CD4-positive, CD25-positive, alpha-beta regulatory T cell (primary cell): ENCODE measurements at regions not wholly inside any gene's neighbourhood (a gene's known extent, or its start where the extent isn't known, plus 50 kb on each side); places are given as distances from the start of the nearest gene placed in this dataset.
"Not testable (repeated sequence)": the region's sequence is repeated elsewhere in the genome, so short reads cannot be mapped to it uniquely, and the experiment has no call there.

Source experiments
- ATAC-seq, 2 donors: fragments of 150-1000 bp; cut with Tn5 transposase; one replicate each; pipeline ENCODE4 v1.10.0; 2021; ENCODE audit warnings: low read depth in 2 of 2, moderate number of reproducible peaks in 2 of 2, moderate library complexity in 1 of 2
- DNase-seq, 3 donors: peaks; one replicate each; pipeline versions ENCODE4 v3.0.0 to v3.0.0-alpha.2; 2012 to 2022; ENCODE audit warnings: mixed read lengths in 1 of 3
- H3K27ac ChIP-seq: one replicate; pipeline ENCODE4 v1.7.0; 2013; ENCODE audit warnings: mild to moderate bottlenecking, low read length; ENCODE audit not compliant: insufficient read depth, poor library complexity, severe bottlenecking
- H3K27me3 ChIP-seq: one replicate; pipeline ENCODE4 v1.7.0; 2013; ENCODE audit warnings: low read length; ENCODE audit not compliant: control insufficient read depth, insufficient read depth
- H3K36me3 ChIP-seq: one replicate; pipeline ENCODE4 v1.7.0; 2013; ENCODE audit warnings: mild to moderate bottlenecking, low read length, moderate library complexity; ENCODE audit not compliant: control insufficient read depth, insufficient read depth
- H3K4me1 ChIP-seq: 2 replicates; pipeline ENCODE4 v1.7.0; 2013; ENCODE audit warnings: mild to moderate bottlenecking, low read length; ENCODE audit not compliant: insufficient read depth, control insufficient read depth, poor library complexity, severe bottlenecking
- H3K4me3 ChIP-seq: one replicate; pipeline ENCODE4 v1.7.0; 2013; ENCODE audit warnings: low read depth, mild to moderate bottlenecking, low read length, moderate library complexity
- H3K9me3 ChIP-seq, 2 experiments: 1 replicate in 1 of 2; 2 replicates in 1 of 2; pipeline ENCODE4 v1.7.0; 2013; ENCODE audit warnings: low read length in 2 of 2, mild to moderate bottlenecking in 1 of 2, moderate library complexity in 1 of 2; ENCODE audit not compliant: control insufficient read depth in 2 of 2
- H3K27ac Mint-ChIP-seq, 3 donors: one replicate each; pipeline ENCODE4 v1.8.0; 2020 to 2022; ENCODE audit warnings: mild to moderate bottlenecking in 3 of 3, mixed read lengths in 3 of 3, moderate library complexity in 2 of 3
- H3K27me3 Mint-ChIP-seq: one replicate; pipeline ENCODE4 v1.8.0; 2022; ENCODE audit warnings: mild to moderate bottlenecking, mixed read lengths
- H3K36me3 Mint-ChIP-seq: one replicate; pipeline ENCODE4 v1.8.0; 2020; ENCODE audit warnings: mixed read lengths
- H3K4me1 Mint-ChIP-seq, 4 donors: one replicate each; pipeline ENCODE4 v1.8.0; 2020 to 2022; ENCODE audit warnings: mixed read lengths in 4 of 4, mild to moderate bottlenecking in 1 of 4
- H3K4me3 Mint-ChIP-seq, 4 donors: one replicate each; pipeline ENCODE4 v1.8.0; 2020 to 2022; ENCODE audit warnings: mild to moderate bottlenecking in 4 of 4, mixed read lengths in 4 of 4, moderate library complexity in 3 of 4
- H3K9me3 Mint-ChIP-seq, 7 donors: one replicate each; pipeline ENCODE4 v1.8.0; 2020 to 2022; ENCODE audit warnings: mixed read lengths in 7 of 7, mild to moderate bottlenecking in 3 of 7, moderate library complexity in 2 of 7

- ATAC-seq (no peak), DNase-seq (no peak)
- H3K4me1 ChIP-seq: no peaks in the 10 kb centered on the region
- Mint-ChIP-seq H3K4me1 (peaks cover 0 to 5% (median 2%) of the 10 kb centered on the region in 4 donors), H3K27me3 (no peaks in the 10 kb centered on the region), H3K4me3 (no peak overlapping the region), H3K27ac (peak overlapping the region in 1 of 3 donors; percentile 21), H3K9me3 (peaks cover 0 to 2% (median 0%) of the 10 kb centered on the region in 7 donors), H3K36me3 (no peaks in the 10 kb centered on the region)
- no peak overlapping the region for H3K27ac ChIP-seq
- H3K36me3 ChIP-seq: no peaks in the 10 kb centered on the region
- no peak overlapping the region for H3K4me3 ChIP-seq
- no peaks in the 10 kb centered on the region for H3K27me3 ChIP-seq
- H3K9me3 ChIP-seq: no peaks in the 10 kb centered on the region
These were observed 119.3 kb downstream of the CRYAA start for GRCh38 chr21:43287795-43288755.

- no peaks in the 10 kb centered on the region for H3K36me3 ChIP-seq
- ATAC-seq (peak in 1 of 2 donors; percentile 47), DNase-seq (peak in 1 of 3 donors; percentile 71)
- H3K4me3 Mint-ChIP-seq: no peak overlapping the region
- no peaks in the 10 kb centered on the region for H3K27me3 ChIP-seq
- H3K27ac ChIP-seq: no peak overlapping the region
- no peaks in the 10 kb centered on the region for H3K9me3 ChIP-seq
- H3K36me3 Mint-ChIP-seq: no peaks in the 10 kb centered on the region
- H3K27ac Mint-ChIP-seq: peak overlapping the region in 1 of 3 donors; percentile 66
- peaks cover 0 to 5% (median 2%) of the 10 kb centered on the region in 4 donors for H3K4me1 Mint-ChIP-seq
- H3K4me1 ChIP-seq: no peaks in the 10 kb centered on the region
- H3K9me3 Mint-ChIP-seq: peaks cover 0 to 2% (median 0%) of the 10 kb centered on the region in 7 donors
- H3K4me3 ChIP-seq: no peak overlapping the region
- no peaks in the 10 kb centered on the region for H3K27me3 Mint-ChIP-seq
These were observed 118.4 kb downstream of the CRYAA start for GRCh38 chr21:43287111-43287760.

GRCh38 chr21:43286196-43286595 is 117.4 kb downstream of the CRYAA start:
- Mint-ChIP-seq H3K4me3 (no peak overlapping the region), H3K9me3 (peaks cover 0 to 2% (median 0%) of the 10 kb centered on the region in 7 donors), H3K27me3 (no peaks in the 10 kb centered on the region), H3K27ac (no peak overlapping the region), H3K4me1 (peaks cover 0 to 5% (median 2%) of the 10 kb centered on the region in 4 donors), H3K36me3 (no peaks in the 10 kb centered on the region)
- Histone ChIP-seq H3K9me3 (no peaks in the 10 kb centered on the region), H3K27me3 (no peaks in the 10 kb centered on the region), H3K36me3 (no peaks in the 10 kb centered on the region), H3K4me1 (no peaks in the 10 kb centered on the region), H3K4me3 (no peak overlapping the region), H3K27ac (no peak overlapping the region)
- DNase-seq (no peak), ATAC-seq (no peak)

DNA sequence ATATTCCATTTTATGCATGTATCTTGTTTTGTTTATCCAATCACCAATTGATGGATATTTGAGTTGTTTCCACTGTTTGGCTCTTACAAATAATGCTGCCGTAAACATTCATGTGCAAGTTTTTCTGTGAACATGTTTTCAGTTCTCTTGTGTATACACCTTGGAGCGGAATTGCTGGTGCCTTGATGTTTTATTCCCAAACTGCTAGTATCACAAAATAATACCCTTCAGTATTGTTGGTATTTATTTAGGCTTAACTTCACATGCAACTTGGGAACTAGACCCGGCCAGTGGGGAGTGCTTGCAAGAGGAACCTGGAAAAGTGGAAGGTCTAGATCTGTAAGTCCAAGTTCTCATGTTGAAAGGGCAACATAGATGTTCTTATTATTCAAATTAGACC is 115.9 kb downstream of the CRYAA start:
- no peak overlapping the region for H3K27ac Mint-ChIP-seq
- no peaks in the 10 kb centered on the region for H3K27me3 ChIP-seq
- H3K9me3 Mint-ChIP-seq: peaks cover 0 to 2% (median 0%) of the 10 kb centered on the region in 7 donors
- H3K4me3 ChIP-seq: no peak overlapping the region
- no peak overlapping the region for H3K4me3 Mint-ChIP-seq
- H3K36me3 Mint-ChIP-seq: no peaks in the 10 kb centered on the region
- no peak for DNase-seq
- no peak for ATAC-seq
- H3K36me3 ChIP-seq: no peaks in the 10 kb centered on the region
- H3K27me3 Mint-ChIP-seq: no peaks in the 10 kb centered on the region
- H3K4me1 Mint-ChIP-seq: peaks cover 0 to 5% (median 2%) of the 10 kb centered on the region in 4 donors
- no peaks in the 10 kb centered on the region for H3K9me3 ChIP-seq
- H3K27ac ChIP-seq: no peak overlapping the region
- H3K4me1 ChIP-seq: no peaks in the 10 kb centered on the region

GRCh38 chr21:43284238-43284637 is 115.4 kb downstream of the CRYAA start:
- Mint-ChIP-seq H3K4me3 (no peak overlapping the region), H3K27me3 (no peaks in the 10 kb centered on the region), H3K4me1 (peaks cover 0 to 5% (median 2%) of the 10 kb centered on the region in 4 donors), H3K9me3 (peaks cover 0 to under 1% (median 0%) of the 10 kb centered on the region in 7 donors), H3K27ac (no peak overlapping the region), H3K36me3 (no peaks in the 10 kb centered on the region)
- ATAC-seq (no peak), DNase-seq (no peak)
- no peaks in the 10 kb centered on the region for H3K9me3 ChIP-seq
- no peak overlapping the region for H3K4me3 ChIP-seq
- H3K27ac ChIP-seq: no peak overlapping the region
- no peaks in the 10 kb centered on the region for H3K36me3 ChIP-seq
- H3K27me3 ChIP-seq: no peaks in the 10 kb centered on the region
- no peaks in the 10 kb centered on the region for H3K4me1 ChIP-seq

DNA sequence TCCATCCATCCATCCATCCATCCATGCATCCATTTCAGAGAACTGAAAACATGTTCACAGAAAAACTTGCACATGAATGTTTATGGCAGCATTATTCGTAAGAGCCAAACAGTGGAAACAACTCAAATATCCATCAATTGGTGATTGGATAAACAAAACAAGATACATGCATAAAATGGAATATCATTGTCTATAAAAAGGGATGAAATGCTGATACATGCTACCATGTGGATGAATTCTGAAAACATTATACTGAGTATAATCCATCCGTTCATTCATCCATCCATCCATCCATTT is 115.1 kb downstream of the CRYAA start:
- H3K27me3 ChIP-seq, H3K4me1 ChIP-seq, H3K4me3 Mint-ChIP-seq, H3K27ac ChIP-seq, H3K9me3 ChIP-seq, DNase-seq, H3K36me3 ChIP-seq, H3K9me3 Mint-ChIP-seq, H3K4me3 ChIP-seq, H3K36me3 Mint-ChIP-seq, H3K27me3 Mint-ChIP-seq, ATAC-seq, H3K4me1 Mint-ChIP-seq, H3K27ac Mint-ChIP-seq: not testable (repeated sequence)

GRCh38 chr21:43283136-43283924 is 114.5 kb downstream of the CRYAA start:
- Histone ChIP-seq H3K4me1 (no peaks in the 10 kb centered on the region), H3K4me3 (no peak overlapping the region), H3K27me3 (no peaks in the 10 kb centered on the region), H3K27ac (no peak overlapping the region), H3K36me3 (no peaks in the 10 kb centered on the region), H3K9me3 (no peaks in the 10 kb centered on the region)
- no peak overlapping the region for H3K27ac Mint-ChIP-seq
- no peaks in the 10 kb centered on the region for H3K9me3 Mint-ChIP-seq
- no peaks in the 10 kb centered on the region for H3K27me3 Mint-ChIP-seq
- H3K4me1 Mint-ChIP-seq: peaks cover 0 to 5% (median 2%) of the 10 kb centered on the region in 4 donors
- H3K36me3 Mint-ChIP-seq: no peaks in the 10 kb centered on the region
- no peak for DNase-seq
- no peak for ATAC-seq
- H3K4me3 Mint-ChIP-seq: no peak overlapping the region
